Common myeloid progenitor, CD34-positive (primary cell): ENCODE measurements at regions not wholly inside any gene's neighbourhood (a gene's known extent, or its start where the extent isn't known, plus 50 kb on each side); places are given as distances from the start of the nearest gene placed in this dataset.

Source experiments
- CTCF ChIA-PET: fragments of 350-600 bp; sonication (Branson Sonifier 250); formaldehyde crosslinking; loops from one replicate; lab custom pipeline; 2021; ENCODE audit warnings: antibody characterized with exemption; lab: Charles Lee
- POLR2A ChIA-PET: fragments of 350-600 bp; sonication (Branson Sonifier 250); formaldehyde crosslinking; loops from one replicate; lab custom pipeline; 2021; ENCODE audit warnings: antibody characterized with exemption; lab: Charles Lee
- DNase-seq, 3 donors: peaks; one replicate each; pipeline versions ENCODE4 v3.0.0 to v3.0.0-alpha.2; 2013
- H3K27ac ChIP-seq, 2 experiments: 1 replicate in 1 of 2; 2 replicates in 1 of 2; pipeline ENCODE4 v1.7.0; 2013; ENCODE audit warnings: inconsistent platforms in 2 of 2, low read length in 2 of 2, mild to moderate bottlenecking in 2 of 2, low read depth in 1 of 2, moderate library complexity in 1 of 2; ENCODE audit not compliant: severe bottlenecking in 2 of 2, insufficient read depth in 1 of 2, poor library complexity in 1 of 2
- H3K27me3 ChIP-seq, 5 experiments: replicated peaks in 2 of 5; 1 replicate in 3 of 5; 2 replicates in 2 of 5; pipeline versions ENCODE4 v1.6.1 to v1.7.0; 2013; ENCODE audit warnings: low read length in 4 of 5, mild to moderate bottlenecking in 2 of 5, moderate library complexity in 2 of 5, inconsistent platforms in 1 of 5; ENCODE audit not compliant: insufficient read depth in 5 of 5, control insufficient read depth in 4 of 5
- H3K36me3 ChIP-seq, 4 experiments: 1 replicate in 2 of 4; 2 replicates in 2 of 4; pipeline versions ENCODE4 v1.6.1 to v1.7.0; 2013; ENCODE audit warnings: low read length in 3 of 4, control low read depth in 1 of 4, mild to moderate bottlenecking in 1 of 4; ENCODE audit not compliant: control insufficient read depth in 4 of 4, insufficient read depth in 4 of 4
- H3K4me1 ChIP-seq, 4 experiments: 1 replicate in 3 of 4; 2 replicates in 1 of 4; pipeline versions ENCODE4 v1.6.1 to v1.7.1; 2013; ENCODE audit warnings: low read length in 3 of 4, mild to moderate bottlenecking in 3 of 4, control low read depth in 1 of 4, inconsistent platforms in 1 of 4, moderate library complexity in 1 of 4; ENCODE audit not compliant: control insufficient read depth in 4 of 4, insufficient read depth in 4 of 4; ENCODE audit errors: control extremely low read depth in 1 of 4
- H3K4me3 ChIP-seq, 7 experiments: 1 replicate in 4 of 7; 2 replicates in 3 of 7; pipeline versions ENCODE4 v1.5.1 to v1.7.0; 2013; ENCODE audit warnings: mild to moderate bottlenecking in 7 of 7, low read length in 6 of 7, moderate library complexity in 6 of 7, inconsistent platforms in 2 of 7, low read depth in 2 of 7, control low read depth in 1 of 7; ENCODE audit not compliant: insufficient read depth in 4 of 7, control insufficient read depth in 1 of 7; ENCODE audit errors: extremely low read depth in 1 of 7
- H3K9me3 ChIP-seq, 5 experiments: 1 replicate in 4 of 5; 2 replicates in 1 of 5; pipeline versions ENCODE4 v1.6.1 to v1.7.1; 2013; ENCODE audit warnings: low read length in 4 of 5, mild to moderate bottlenecking in 2 of 5, inconsistent platforms in 1 of 5, low read depth in 1 of 5, moderate library complexity in 1 of 5; ENCODE audit not compliant: control insufficient read depth in 4 of 5, insufficient read depth in 2 of 5; ENCODE audit errors: control extremely low read depth in 1 of 5
- WGBS: methylation state at CpG from one replicate; pipeline ENCODE4 v1.1.5; 2013; ENCODE audit not compliant: insufficient coverage; 5-methylcytosine and 5-hydroxymethylcytosine counted together

DNA sequence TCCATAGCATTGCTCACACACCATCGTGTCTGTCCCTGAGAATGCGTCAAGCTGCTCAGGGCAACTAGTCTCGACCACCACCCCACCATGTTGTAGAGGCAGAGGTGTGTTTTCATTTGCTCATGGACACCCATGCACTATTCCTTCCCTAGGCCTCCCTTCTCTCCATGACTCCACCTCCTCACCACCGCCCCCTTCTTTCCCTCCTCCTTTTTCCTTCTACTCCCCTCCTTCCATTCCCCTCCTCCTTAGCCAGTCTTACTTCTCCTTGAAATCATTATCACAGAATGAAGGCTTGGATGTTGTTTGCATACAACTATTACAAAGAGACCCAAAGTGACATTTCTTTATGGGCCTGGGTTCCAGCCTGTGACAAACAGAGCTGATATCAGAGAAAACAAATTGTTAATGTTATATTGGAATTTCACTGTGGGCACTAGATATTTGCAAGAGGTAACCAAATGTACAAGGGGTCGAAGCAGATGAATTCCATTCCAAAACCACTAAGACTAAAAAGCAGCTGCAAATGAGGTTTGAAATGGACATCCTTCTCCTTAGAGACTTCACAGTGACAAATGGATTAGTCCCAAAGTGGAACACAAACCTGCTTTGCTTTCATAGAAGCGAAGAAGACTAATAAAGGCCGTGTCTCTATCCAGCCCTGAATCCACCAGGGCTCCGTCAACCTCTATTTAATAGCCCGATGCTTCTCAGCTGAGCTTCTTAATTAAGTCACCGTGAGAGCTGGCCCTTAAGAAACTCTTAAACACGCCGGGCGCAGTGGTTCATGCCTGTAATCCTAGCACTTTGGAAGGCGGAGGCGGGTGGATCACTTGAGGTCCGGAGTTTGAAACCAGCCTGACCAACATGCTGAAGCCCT, 275.8 kb upstream of the SULF2 start:
- 94% methylated on average over 10 of the region's 16 CpGs for WGBS
- no peak overlapping the region for H3K4me3 ChIP-seq
- no peaks in the 10 kb centered on the region for H3K36me3 ChIP-seq
- peaks cover 0 to 3% (median 0%) of the 10 kb centered on the region in 5 experiments for H3K27me3 ChIP-seq
- no peaks in the 10 kb centered on the region for H3K4me1 ChIP-seq
- no peak overlapping the region for H3K27ac ChIP-seq
- POLR2A ChIA-PET = no interaction called here
- CTCF ChIA-PET = no interaction called here
- peaks cover 0 to 4% (median 0%) of the 10 kb centered on the region in 5 experiments for H3K9me3 ChIP-seq
- no peak for DNase-seq

DNA sequence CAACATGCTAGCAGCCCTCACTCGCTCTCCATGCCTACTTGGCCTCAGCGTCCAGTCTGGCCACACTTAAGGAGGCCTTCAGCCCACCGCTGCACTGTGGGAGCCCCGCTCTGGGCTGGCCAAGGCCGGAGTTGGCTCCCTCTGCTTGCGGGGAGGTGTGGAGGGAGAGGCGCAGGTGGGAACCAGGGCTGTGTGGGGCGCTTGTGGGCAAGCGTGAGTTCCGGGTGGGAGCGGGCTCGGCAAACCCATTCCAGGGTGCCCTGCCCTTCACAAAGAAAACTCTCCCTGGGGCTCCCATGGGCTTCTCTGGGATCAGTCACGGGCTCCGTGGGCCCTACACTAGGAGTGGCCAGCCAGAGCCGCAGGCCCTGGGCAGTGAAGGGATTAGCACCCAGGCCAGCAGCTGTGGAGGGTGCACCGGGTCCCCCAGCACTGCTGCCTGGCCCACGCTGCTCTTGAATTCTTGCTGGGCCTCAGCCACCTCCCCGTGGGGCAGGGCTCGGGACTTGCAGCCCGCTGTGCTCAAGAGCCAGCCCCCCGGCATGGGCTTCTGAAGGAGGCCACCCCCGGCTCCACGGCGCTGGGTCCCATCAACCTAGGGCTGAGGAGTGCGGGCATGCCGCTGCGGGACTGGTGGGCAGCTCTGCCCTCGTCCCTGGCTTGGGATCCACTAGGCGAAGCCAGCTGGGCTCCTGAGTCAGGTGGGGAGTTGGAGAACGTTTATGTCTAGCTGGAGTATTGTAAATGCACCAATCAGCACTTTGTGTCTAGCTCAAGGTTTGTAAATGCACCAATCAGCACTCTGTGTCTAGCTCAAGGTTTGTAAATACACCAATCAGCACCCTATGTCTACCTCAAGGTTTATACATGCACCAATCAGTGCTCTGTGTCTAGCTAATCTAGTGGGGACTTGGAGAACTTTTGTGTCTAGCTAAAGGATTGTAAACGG, 273.6 kb upstream of the SULF2 start:
- DNase-seq = no peak
- 98% methylated on average over 25 of the region's 31 CpGs for WGBS
- Histone ChIP-seq H3K27me3 (peaks cover 0 to 5% (median 0%) of the 10 kb centered on the region in 5 experiments), H3K4me1 (no peaks in the 10 kb centered on the region), H3K27ac (no peak overlapping the region), H3K4me3 (no peak overlapping the region), H3K36me3 (no peaks in the 10 kb centered on the region), H3K9me3 (peaks cover 0 to 4% (median 2%) of the 10 kb centered on the region in 5 experiments)
- ChIA-PET POLR2A (no interaction called here), CTCF (no interaction called here)

DNA sequence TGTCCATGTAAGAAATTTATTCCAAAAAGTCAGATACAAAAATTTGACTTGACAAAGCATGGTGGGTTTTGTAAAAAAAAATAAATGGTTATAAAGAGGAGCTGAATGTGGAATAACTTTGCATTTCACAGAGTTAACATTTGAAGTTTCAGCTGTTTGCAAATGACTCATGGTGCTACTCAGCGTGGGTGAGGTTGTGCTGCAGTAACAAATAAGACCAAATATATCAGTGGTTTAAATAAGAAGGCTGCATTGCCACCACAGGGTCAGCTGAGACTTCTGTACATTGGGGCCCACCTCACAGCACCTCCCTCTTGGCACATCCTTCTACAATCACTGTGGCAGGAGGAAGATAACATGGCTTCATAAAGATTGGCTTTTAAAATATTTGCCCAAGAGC, 272.5 kb upstream of the SULF2 start:
- DNase-seq = no peak
- no CpG with 5 or more reads among the region's 1 CpG for WGBS
- no peaks in the 10 kb centered on the region for H3K4me1 ChIP-seq
- H3K9me3 ChIP-seq = peaks cover 0 to 4% (median 2%) of the 10 kb centered on the region in 5 experiments
- H3K4me3 ChIP-seq = no peak overlapping the region
- no peak overlapping the region for H3K27ac ChIP-seq
- H3K27me3 ChIP-seq = peaks cover 0 to 5% (median 0%) of the 10 kb centered on the region in 5 experiments
- H3K36me3 ChIP-seq = no peaks in the 10 kb centered on the region
- ChIA-PET POLR2A (no interaction called here), CTCF (interaction anchor here (1.5 kb wide), 1 partner anchor 72 kb away, joined by 4 read pairs; no protein-coding TSS in a partner anchor)

DNA sequence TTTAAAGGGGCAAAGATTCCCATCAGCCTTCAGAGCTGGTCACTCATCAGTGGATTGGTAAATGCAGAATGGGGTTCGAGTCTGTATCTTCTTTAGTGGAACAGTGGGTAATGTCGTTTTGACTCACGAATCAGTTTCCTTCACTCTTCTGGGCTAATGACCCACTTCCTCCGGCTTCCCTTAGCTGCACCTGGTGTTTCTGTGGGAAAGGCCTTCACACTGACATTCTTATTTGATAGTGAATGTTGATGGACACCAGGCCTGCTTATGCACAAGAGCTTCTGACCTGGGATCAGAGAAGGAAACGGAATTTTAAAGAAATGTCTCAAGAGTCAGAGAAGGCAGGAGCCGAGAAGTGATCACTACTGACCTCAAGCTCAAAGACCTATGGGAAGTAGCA, 272.0 kb upstream of the SULF2 start:
- Histone ChIP-seq H3K4me1 (no peaks in the 10 kb centered on the region), H3K27me3 (peaks cover 0 to 5% (median 0%) of the 10 kb centered on the region in 5 experiments), H3K27ac (no peak overlapping the region), H3K9me3 (peaks cover 0 to 2% (median 0%) of the 10 kb centered on the region in 5 experiments), H3K36me3 (no peaks in the 10 kb centered on the region), H3K4me3 (no peak overlapping the region)
- no peak for DNase-seq
- 94% methylated on average over 2 of the region's 6 CpGs for WGBS
- ChIA-PET CTCF (interaction anchor here (1.5 kb wide), 1 partner anchor 72 kb away, joined by 4 read pairs; no protein-coding TSS in a partner anchor), POLR2A (no interaction called here)

DNA sequence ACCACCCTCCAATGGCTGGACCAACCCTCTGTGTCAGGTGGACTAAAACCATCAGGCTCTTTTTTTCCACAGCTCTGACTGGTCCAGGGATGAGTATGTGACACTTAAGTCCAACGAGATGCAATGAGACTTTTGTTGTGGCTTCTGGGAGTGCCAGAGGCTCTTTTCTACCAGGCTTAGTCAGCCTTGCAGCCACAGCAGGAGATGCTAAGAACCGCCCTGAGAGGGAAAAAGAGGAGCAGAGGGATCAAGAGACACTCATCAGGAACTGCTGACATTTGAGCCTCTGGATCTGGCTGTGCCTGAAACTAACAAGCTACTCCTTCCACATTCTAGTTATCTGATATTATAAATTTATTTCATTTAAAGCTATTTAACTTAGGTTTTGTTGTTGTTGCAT, 270.9 kb upstream of the SULF2 start:
- DNase-seq = no peak
- Histone ChIP-seq H3K4me3 (no peak overlapping the region), H3K9me3 (peaks cover 0 to 2% (median 0%) of the 10 kb centered on the region in 5 experiments), H3K27me3 (peaks cover 0 to 5% (median 3%) of the 10 kb centered on the region in 5 experiments), H3K4me1 (no peaks in the 10 kb centered on the region), H3K36me3 (no peaks in the 10 kb centered on the region), H3K27ac (no peak overlapping the region)
- ChIA-PET CTCF (interaction anchor here (1.5 kb wide), 1 partner anchor 73 kb away, joined by 4 read pairs; no protein-coding TSS in a partner anchor), POLR2A (no interaction called here)
- 100% methylated on average over 1 of the region's 2 CpGs for WGBS

DNA sequence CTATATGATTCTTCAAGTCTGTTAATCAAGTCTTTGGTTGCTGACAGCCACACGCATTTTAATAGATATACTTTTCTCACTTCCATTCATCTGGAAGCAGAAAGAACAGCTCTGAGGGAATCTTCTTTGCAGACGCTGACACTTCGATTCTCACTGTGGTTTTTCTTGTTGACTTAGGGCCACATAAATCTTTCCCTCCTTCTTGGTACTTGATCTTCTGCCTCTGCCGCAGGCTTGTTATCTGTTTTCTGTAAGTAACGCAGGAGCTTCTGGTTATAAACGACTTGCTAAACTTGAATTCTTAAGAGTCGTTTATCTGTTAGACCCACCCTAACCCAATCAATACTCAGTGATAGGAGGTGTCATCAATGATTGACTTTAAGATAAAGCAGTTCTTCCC, 268.8 kb upstream of the SULF2 start:
- Histone ChIP-seq H3K9me3 (peaks cover 0 to 3% (median 0%) of the 10 kb centered on the region in 5 experiments), H3K4me3 (no peak overlapping the region), H3K36me3 (no peaks in the 10 kb centered on the region), H3K27me3 (peaks cover 0 to 5% (median 3%) of the 10 kb centered on the region in 5 experiments), H3K27ac (no peak overlapping the region), H3K4me1 (no peaks in the 10 kb centered on the region)
- CTCF ChIA-PET = no interaction called here
- POLR2A ChIA-PET = no interaction called here
- no peak for DNase-seq
- WGBS = 92% methylated on average over 4 of the region's 7 CpGs
